ENCODE measurements at regions not wholly inside any gene's neighbourhood (a gene's known extent, or its start where the extent isn't known, plus 50 kb on each side); places are given as distances from the start of the nearest gene placed in this dataset.

- Histone ChIP-seq H4K8ac (replicated peaks; ENCODE audit: insufficient read length, low read depth, low read length) (no peak overlapping the region), H2AK5ac (ENCODE audit: insufficient read length, low read length) (no peak overlapping the region), H2BK20ac (ENCODE audit: low read depth, low read length, poor library complexity, severe bottlenecking) (no peak overlapping the region), H3K79me1 (ENCODE audit: insufficient read depth, low read depth, low read length, poor library complexity, severe bottlenecking) (no peaks in the 10 kb centered on the region), H3K56ac (ENCODE audit: insufficient read length, low read depth, low read length) (no peak overlapping the region), H3T11ph (ENCODE audit: low read length) (no peak overlapping the region), H3K4me1 (ENCODE audit: insufficient read depth, low read length) (0 out of 2 replicates have a peak, but pooled peaks cover 3% of the 10 kb centered on the region), H3K79me2 (ENCODE audit: insufficient read depth, low read length) (no peaks in the 10 kb centered on the region), H3K14ac (ENCODE audit: insufficient read depth, low read length) (no peak overlapping the region), H3K23ac (ENCODE audit: insufficient read length, low read depth, low read length) (no peak overlapping the region), H3K27ac (ENCODE audit: insufficient read length, low read depth, low read length) (no peak overlapping the region), H3K9ac (ENCODE audit: extremely low read depth, insufficient read length, low read length) (no peak overlapping the region), H2BK120ac (ENCODE audit: low read depth, low read length, poor library complexity, severe bottlenecking) (no peak overlapping the region), H4K20me1 (ENCODE audit: control insufficient read depth, insufficient read depth, insufficient read length) (no peaks in the 10 kb centered on the region), H4K5ac (ENCODE audit: insufficient read length, low read depth, low read length) (no peak overlapping the region), H3K27me3 (ENCODE audit: insufficient read depth, low read length) (no peaks in the 10 kb centered on the region), H3K23me2 (ENCODE audit: insufficient read length, low read depth, low read length, poor library complexity, severe bottlenecking) (no peaks in the 10 kb centered on the region), H3K4ac (ENCODE audit: low read depth, low read length) (no peak overlapping the region), H2BK5ac (ENCODE audit: insufficient read length, low read length) (no peak overlapping the region), H2AFZ (ENCODE audit: low read length) (no peak overlapping the region), H2BK12ac (ENCODE audit: insufficient read length, low read depth, low read length) (no peak overlapping the region), H2BK15ac (ENCODE audit: low read depth, low read length) (no peak overlapping the region), H4K91ac (ENCODE audit: insufficient read length, low read depth, low read length) (no peak overlapping the region), H3K4me2 (ENCODE audit: insufficient read depth, insufficient read length, low read length) (no peak overlapping the region), H3K9me3 (ENCODE audit: control insufficient read depth, low read depth, low read length) (no peaks in the 10 kb centered on the region), H3K18ac (ENCODE audit: insufficient read length, low read depth, low read length) (no peak overlapping the region)
- WGBS (ENCODE audit: extremely low coverage, insufficient read length, low lambda C conversion rate): no CpG with 5 or more reads among the region's 2 CpGs
- TF ChIP-seq, protein P1, sequence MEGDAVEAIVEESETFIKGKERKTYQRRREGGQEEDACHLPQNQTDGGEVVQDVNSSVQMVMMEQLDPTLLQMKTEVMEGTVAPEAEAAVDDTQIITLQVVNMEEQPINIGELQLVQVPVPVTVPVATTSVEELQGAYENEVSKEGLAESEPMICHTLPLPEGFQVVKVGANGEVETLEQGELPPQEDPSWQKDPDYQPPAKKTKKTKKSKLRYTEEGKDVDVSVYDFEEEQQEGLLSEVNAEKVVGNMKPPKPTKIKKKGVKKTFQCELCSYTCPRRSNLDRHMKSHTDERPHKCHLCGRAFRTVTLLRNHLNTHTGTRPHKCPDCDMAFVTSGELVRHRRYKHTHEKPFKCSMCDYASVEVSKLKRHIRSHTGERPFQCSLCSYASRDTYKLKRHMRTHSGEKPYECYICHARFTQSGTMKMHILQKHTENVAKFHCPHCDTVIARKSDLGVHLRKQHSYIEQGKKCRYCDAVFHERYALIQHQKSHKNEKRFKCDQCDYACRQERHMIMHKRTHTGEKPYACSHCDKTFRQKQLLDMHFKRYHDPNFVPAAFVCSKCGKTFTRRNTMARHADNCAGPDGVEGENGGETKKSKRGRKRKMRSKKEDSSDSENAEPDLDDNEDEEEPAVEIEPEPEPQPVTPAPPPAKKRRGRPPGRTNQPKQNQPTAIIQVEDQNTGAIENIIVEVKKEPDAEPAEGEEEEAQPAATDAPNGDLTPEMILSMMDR (conservative IDR thresholded peaks at IDR 0.05): no peak
- H3K4me1 Mint-ChIP-seq: peaks cover 19 to 25% of the 10 kb centered on the region in 2 experiments
- DNase-seq: no peak
- no peak overlapping the region for H3K4me3 Mint-ChIP-seq
- no peak overlapping the region for H3K27ac Mint-ChIP-seq
- H3K9me3 Mint-ChIP-seq: peaks cover 0 to 3% of the 10 kb centered on the region in 2 experiments; a peak in 1 of 5 replicates
- H3K36me3 Mint-ChIP-seq (ENCODE audit: insufficient read depth in 1 of 3, low read depth in 3 of 3): no peaks in the 10 kb centered on the region
- H3K27me3 Mint-ChIP-seq (ENCODE audit: low read depth): no peaks in the 10 kb centered on the region; the same call in none of the 2 replicates
Observed at GRCh38 chr6:137579612-137580011, 85.4 kb upstream of the OLIG3 start.

Data from H9 (cell line).